ENCODE measurements at regions not wholly inside any gene's neighbourhood (a gene's known extent, or its start where the extent isn't known, plus 50 kb on each side); places are given as distances from the start of the nearest gene placed in this dataset.

DNA sequence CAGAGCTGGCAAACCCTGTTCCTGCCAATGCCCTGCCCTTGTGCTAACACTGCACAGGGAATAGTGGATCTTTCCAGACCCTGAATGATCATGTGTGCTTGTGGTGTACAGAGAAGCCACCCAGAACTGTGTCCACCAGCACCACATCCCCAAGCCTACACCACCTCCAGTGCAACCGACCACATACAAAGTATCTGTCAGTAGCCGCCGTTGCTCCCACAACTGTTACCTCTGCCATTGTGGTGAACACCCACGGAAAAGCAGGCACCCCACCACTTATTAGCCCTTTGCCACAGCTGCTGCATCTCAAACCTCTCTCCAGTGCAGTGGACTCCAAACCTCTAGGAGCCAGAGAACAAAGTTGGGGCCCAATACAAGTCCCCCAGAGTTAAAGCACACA, 1049.6 kb downstream of the TRHDE start:
- TF ChIP-seq, protein P1, sequence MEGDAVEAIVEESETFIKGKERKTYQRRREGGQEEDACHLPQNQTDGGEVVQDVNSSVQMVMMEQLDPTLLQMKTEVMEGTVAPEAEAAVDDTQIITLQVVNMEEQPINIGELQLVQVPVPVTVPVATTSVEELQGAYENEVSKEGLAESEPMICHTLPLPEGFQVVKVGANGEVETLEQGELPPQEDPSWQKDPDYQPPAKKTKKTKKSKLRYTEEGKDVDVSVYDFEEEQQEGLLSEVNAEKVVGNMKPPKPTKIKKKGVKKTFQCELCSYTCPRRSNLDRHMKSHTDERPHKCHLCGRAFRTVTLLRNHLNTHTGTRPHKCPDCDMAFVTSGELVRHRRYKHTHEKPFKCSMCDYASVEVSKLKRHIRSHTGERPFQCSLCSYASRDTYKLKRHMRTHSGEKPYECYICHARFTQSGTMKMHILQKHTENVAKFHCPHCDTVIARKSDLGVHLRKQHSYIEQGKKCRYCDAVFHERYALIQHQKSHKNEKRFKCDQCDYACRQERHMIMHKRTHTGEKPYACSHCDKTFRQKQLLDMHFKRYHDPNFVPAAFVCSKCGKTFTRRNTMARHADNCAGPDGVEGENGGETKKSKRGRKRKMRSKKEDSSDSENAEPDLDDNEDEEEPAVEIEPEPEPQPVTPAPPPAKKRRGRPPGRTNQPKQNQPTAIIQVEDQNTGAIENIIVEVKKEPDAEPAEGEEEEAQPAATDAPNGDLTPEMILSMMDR (IDR thresholded peaks at IDR 0.05; ENCODE audit: unreplicated experiment): no peak
- DNase-seq (ENCODE audit: low spot score in 2 of 2, unreplicated experiment in 2 of 2): no peak

DNA sequence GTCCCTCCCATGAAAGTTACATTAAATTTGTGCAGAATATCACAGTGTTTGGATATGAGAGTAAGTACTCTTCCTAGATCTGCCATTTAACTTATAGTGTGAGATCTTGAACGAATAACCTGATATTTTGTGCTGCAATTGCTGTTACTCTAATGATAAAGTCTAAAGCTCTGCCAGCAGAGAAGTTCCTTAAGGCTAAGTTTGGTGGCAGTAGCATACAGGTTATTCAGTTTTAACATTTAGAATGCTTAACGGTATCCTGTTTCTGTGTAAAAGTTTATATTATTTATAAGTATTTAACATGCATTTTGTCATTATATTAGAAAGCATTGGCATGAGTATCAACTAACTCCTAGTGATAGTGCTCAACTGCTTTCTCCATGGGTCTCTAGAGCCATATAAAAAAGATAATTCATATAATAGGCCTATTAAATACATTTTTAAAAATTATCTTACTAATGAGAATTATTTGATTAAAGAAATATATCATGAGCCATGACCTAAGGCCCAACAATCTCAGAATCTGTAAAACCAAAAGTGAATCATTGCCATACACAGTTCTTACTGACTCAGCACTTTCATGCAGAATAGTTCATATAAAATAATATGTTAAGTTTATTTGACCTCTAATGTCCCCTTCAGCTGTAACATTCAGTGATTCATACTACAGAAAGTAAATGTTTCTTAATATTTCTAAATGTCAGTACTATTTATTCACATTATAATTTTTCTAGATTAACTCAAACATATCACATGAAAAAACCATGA, 1058.6 kb downstream of the TRHDE start:
- Mint-ChIP-seq H3K36me3 (no peaks in the 10 kb centered on the region), H3K9me3 (peaks cover 11% of the 10 kb centered on the region), H3K27me3 (ENCODE audit: low read depth) (no peaks in the 10 kb centered on the region), H3K27ac (no peak overlapping the region), H3K4me1 (peaks cover 3% of the 10 kb centered on the region), H3K4me3 (no peak overlapping the region)
- TF ChIP-seq, protein P1 (IDR thresholded peaks at IDR 0.05; ENCODE audit: unreplicated experiment): no peak
- no peak for DNase-seq (ENCODE audit: low spot score in 2 of 2, unreplicated experiment in 2 of 2)

More for the DNA sequence above, 1049.6 kb downstream of the TRHDE start:
- Mint-ChIP-seq H3K4me1 (no peaks in the 10 kb centered on the region), H3K27ac (no peak overlapping the region), H3K27me3 (ENCODE audit: low read depth) (no peaks in the 10 kb centered on the region), H3K4me3 (no peak overlapping the region), H3K36me3 (peaks cover 1% of the 10 kb centered on the region), H3K9me3 (peaks cover 43% of the 10 kb centered on the region)

DNA sequence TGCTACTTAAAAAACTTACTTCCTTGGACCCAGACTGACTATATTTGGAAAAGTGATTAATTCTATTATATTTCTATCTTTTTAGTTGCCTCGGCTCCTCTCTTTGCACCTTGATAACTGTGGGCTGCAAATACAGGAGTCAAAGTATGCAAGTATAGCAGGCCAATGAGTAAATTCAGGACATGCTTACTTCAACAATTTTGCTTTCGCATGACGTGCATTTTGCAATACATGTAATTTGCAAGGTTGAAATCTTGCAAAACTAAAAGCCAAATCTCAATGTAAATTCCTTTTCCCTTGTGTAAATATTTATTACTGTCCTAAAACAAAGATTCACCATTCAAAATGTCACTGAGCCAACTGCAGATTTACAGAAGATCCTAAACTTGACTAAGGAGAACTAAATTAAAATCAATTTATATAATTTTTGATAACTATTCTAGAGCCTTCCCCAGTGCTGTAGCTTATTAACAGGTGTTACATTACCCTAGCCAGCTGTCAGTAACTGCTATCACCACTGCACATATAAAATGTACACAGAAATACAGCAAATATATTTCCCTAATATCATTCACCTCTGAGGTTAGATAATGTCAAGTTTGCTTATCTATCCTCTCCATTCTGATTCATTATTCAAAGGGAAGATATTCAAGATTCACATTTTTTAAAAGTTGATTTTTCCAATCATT, 1069.5 kb downstream of the TRHDE start:
- Mint-ChIP-seq H3K36me3 (no peaks in the 10 kb centered on the region), H3K27me3 (ENCODE audit: low read depth) (no peaks in the 10 kb centered on the region), H3K4me3 (no peak overlapping the region), H3K9me3 (peaks cover under 1% of the 10 kb centered on the region), H3K27ac (no peak overlapping the region), H3K4me1 (peaks cover 5% of the 10 kb centered on the region)
- TF ChIP-seq, protein P1 (IDR thresholded peaks at IDR 0.05; ENCODE audit: unreplicated experiment): no peak
- no peak for DNase-seq (ENCODE audit: low spot score in 2 of 2, unreplicated experiment in 2 of 2)

DNA sequence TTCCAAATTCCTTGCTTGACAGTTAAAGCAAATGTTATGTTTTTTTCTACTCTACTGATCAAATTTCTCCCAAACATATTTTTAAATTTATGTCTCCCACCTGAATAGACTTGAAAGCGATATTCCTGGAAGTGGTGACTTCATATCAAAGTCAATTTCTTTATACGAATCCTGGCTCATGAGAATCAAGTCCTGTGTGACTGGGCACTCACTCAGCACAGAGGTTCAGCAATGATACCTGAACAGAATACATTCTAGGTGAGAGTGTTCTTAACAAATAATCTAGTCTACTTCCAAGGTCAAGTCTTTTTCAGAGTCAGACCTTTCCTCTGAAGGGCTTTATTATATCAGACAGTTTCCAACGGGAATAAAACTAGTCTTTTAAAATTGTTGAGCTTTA, 1070.6 kb downstream of the TRHDE start:
- DNase-seq (ENCODE audit: low spot score in 2 of 2, unreplicated experiment in 2 of 2): no peak
- Mint-ChIP-seq H3K4me1 (peaks cover 5% of the 10 kb centered on the region), H3K9me3 (peaks cover 11% of the 10 kb centered on the region), H3K4me3 (no peak overlapping the region), H3K27ac (no peak overlapping the region), H3K27me3 (ENCODE audit: low read depth) (no peaks in the 10 kb centered on the region), H3K36me3 (no peaks in the 10 kb centered on the region)
- TF ChIP-seq, protein P1 (IDR thresholded peaks at IDR 0.05; ENCODE audit: unreplicated experiment): no peak

DNA sequence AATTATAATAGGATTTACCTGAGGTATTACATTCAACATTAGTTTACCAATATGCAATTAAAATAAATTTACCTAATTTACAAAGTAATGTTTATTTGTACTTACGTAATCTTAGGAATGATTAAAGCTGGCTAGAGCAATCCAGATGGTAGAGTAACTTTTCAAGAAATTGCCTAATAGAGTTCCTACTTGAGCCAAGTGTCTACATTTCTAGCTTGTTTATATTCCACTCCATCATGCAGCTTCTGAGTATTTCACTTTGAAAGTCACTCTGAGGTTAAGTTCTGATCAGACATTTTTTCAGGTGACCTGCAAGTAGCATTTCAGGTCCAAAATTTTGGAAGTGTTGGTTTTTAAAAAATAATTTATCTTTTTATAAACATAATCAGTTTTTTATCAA, 1080.7 kb downstream of the TRHDE start:
- Mint-ChIP-seq H3K4me1 (no peaks in the 10 kb centered on the region), H3K9me3 (peaks cover 10% of the 10 kb centered on the region), H3K36me3 (no peaks in the 10 kb centered on the region), H3K4me3 (no peak overlapping the region), H3K27me3 (ENCODE audit: low read depth) (no peaks in the 10 kb centered on the region), H3K27ac (no peak overlapping the region)
- TF ChIP-seq, protein P1 (IDR thresholded peaks at IDR 0.05; ENCODE audit: unreplicated experiment): no peak
- no peak for DNase-seq (ENCODE audit: low spot score in 2 of 2, unreplicated experiment in 2 of 2)

All from mesothelial cell of epicardium (in vitro differentiated cells).